ENCODE measurements at regions not wholly inside any gene's neighbourhood (a gene's known extent, or its start where the extent isn't known, plus 50 kb on each side); places are given as distances from the start of the nearest gene placed in this dataset.

GRCh38 chr5:135089912-135090311, 55.9 kb upstream of the PITX1 start:
- DNase-seq (ENCODE audit: low spot score in 2 of 2), result no peak
- Histone ChIP-seq H3K4me3 (no peak overlapping the region), H3K27ac (no peak overlapping the region), H3K4me1 (no peaks in the 10 kb centered on the region), H3K9me3 (no peaks in the 10 kb centered on the region), H3K36me3 (no peaks in the 10 kb centered on the region), H3K27me3 (no peaks in the 10 kb centered on the region)
- WGBS, 2 donors, result 81 to 92% methylated on average over 3 of the region's 3 CpGs
- no peak for TF ChIP-seq POLR2A (IDR thresholded peaks at IDR 0.05)
- TF ChIP-seq CTCF (IDR thresholded peaks at IDR 0.05), result no peak
- no peak for TF ChIP-seq EP300 (IDR thresholded peaks at IDR 0.05)

GRCh38 chr5:135088911-135089310, 54.9 kb upstream of the PITX1 start:
- Histone ChIP-seq H3K27ac (no peak overlapping the region), H3K27me3 (no peaks in the 10 kb centered on the region), H3K36me3 (no peaks in the 10 kb centered on the region), H3K4me1 (no peaks in the 10 kb centered on the region), H3K4me3 (no peak overlapping the region), H3K9me3 (no peaks in the 10 kb centered on the region)
- DNase-seq (ENCODE audit: low spot score in 2 of 2), result no peak
- no peak for TF ChIP-seq CTCF (IDR thresholded peaks at IDR 0.05)
- TF ChIP-seq EP300 (IDR thresholded peaks at IDR 0.05), result no peak
- no peak for TF ChIP-seq POLR2A (IDR thresholded peaks at IDR 0.05)
- WGBS, 2 donors, result 21% methylated on average over 2 of the region's 2 CpGs

GRCh38 chr5:135087950-135088349, 53.9 kb upstream of the PITX1 start:
- no peak for TF ChIP-seq CTCF (IDR thresholded peaks at IDR 0.05)
- no peak for TF ChIP-seq EP300 (IDR thresholded peaks at IDR 0.05)
- TF ChIP-seq POLR2A (IDR thresholded peaks at IDR 0.05), result no peak
- no peaks in the 10 kb centered on the region for H3K27me3 ChIP-seq
- peaks cover 0 to 3% (median 0%) of the 10 kb centered on the region in 4 donors for H3K9me3 ChIP-seq
- H3K4me1 ChIP-seq, result no peaks in the 10 kb centered on the region
- no peak overlapping the region for H3K4me3 ChIP-seq
- H3K36me3 ChIP-seq, result no peaks in the 10 kb centered on the region
- DNase-seq (ENCODE audit: low spot score in 2 of 2), result no peak
- no peak overlapping the region for H3K27ac ChIP-seq
- WGBS, 2 donors, result 88 to 93% methylated on average over 1 of the region's 1 CpG

GRCh38 chr5:135085936-135086725, 52.1 kb upstream of the PITX1 start:
- no peaks in the 10 kb centered on the region for H3K36me3 ChIP-seq
- H3K27me3 ChIP-seq, result no peaks in the 10 kb centered on the region
- H3K4me1 ChIP-seq, result no peaks in the 10 kb centered on the region
- no peak overlapping the region for H3K4me3 ChIP-seq
- no peak for TF ChIP-seq POLR2A (IDR thresholded peaks at IDR 0.05)
- TF ChIP-seq CTCF (IDR thresholded peaks at IDR 0.05), result no peak
- no peak for TF ChIP-seq EP300 (IDR thresholded peaks at IDR 0.05)
- H3K9me3 ChIP-seq, result peaks cover 0 to 15% (median 0%) of the 10 kb centered on the region in 4 donors
- no peak overlapping the region for H3K27ac ChIP-seq
- 91% methylated on average over 13 to 17 of the region's 17 CpGs for WGBS, 2 donors
- no peak for DNase-seq (ENCODE audit: low spot score in 2 of 2)

GRCh38 chr5:135085133-135085935, 51.3 kb upstream of the PITX1 start:
- Histone ChIP-seq H3K4me1 (no peaks in the 10 kb centered on the region), H3K27me3 (no peaks in the 10 kb centered on the region), H3K9me3 (peaks cover 0 to 21% (median 0%) of the 10 kb centered on the region in 4 donors), H3K36me3 (no peaks in the 10 kb centered on the region), H3K27ac (no peak overlapping the region), H3K4me3 (no peak overlapping the region)
- DNase-seq (ENCODE audit: low spot score in 2 of 2), result no peak
- 51 to 67% methylated on average over 6 of the region's 6 CpGs for WGBS, 2 donors
- TF ChIP-seq CTCF (IDR thresholded peaks at IDR 0.05) (no peak), EP300 (IDR thresholded peaks at IDR 0.05) (no peak), POLR2A (IDR thresholded peaks at IDR 0.05) (no peak)
